ENCODE measurements at regions not wholly inside any gene's neighbourhood (a gene's known extent, or its start where the extent isn't known, plus 50 kb on each side); places are given as distances from the start of the nearest gene placed in this dataset.

- Histone ChIP-seq H3K27me3 (ENCODE audit: control insufficient read depth in 1 of 2, insufficient read depth in 2 of 2, low read length in 1 of 2) (no peaks in the 10 kb centered on the region), H3K9me3 (ENCODE audit: control insufficient read depth, low read length) (peaks cover 4% of the 10 kb centered on the region), H3K4me3 (ENCODE audit: low read length in 2 of 2) (no peak overlapping the region), H3K27ac (ENCODE audit: low read depth in 1 of 2, low read length in 2 of 2) (no peak overlapping the region), H3K4me1 (ENCODE audit: control insufficient read depth in 1 of 2, insufficient read depth in 2 of 2, low read length in 2 of 2) (no peaks in the 10 kb centered on the region), H3K36me3 (ENCODE audit: control insufficient read depth in 1 of 2, insufficient read depth in 2 of 2, low read length in 1 of 2) (no peaks in the 10 kb centered on the region)
- WGBS, 2 donors, result 52 to 59% methylated on average over 3 of the region's 3 CpGs
- intact Hi-C loops (cut with DNase I), result no loop called here
- no peak for DNase-seq
- ATAC-seq (ENCODE audit: low FRiP score), result no peak
These were observed 286.3 kb upstream of the TMEFF2 start for GRCh38 chr2:192480984-192481383.

- WGBS, 2 donors, result 0 to 1% methylated on average over 1 of the region's 1 CpG
- peaks cover 2% of the 10 kb centered on the region for H3K9me3 ChIP-seq (ENCODE audit: control insufficient read depth, low read length)
- no peaks in the 10 kb centered on the region for H3K27me3 ChIP-seq (ENCODE audit: control insufficient read depth in 1 of 2, insufficient read depth in 2 of 2, low read length in 1 of 2)
- no peak overlapping the region for H3K4me3 ChIP-seq (ENCODE audit: low read length in 2 of 2)
- DNase-seq, result no peak
- no peaks in the 10 kb centered on the region for H3K36me3 ChIP-seq (ENCODE audit: control insufficient read depth in 1 of 2, insufficient read depth in 2 of 2, low read length in 1 of 2)
- H3K27ac ChIP-seq (ENCODE audit: low read depth in 1 of 2, low read length in 2 of 2), result no peak overlapping the region
- no peaks in the 10 kb centered on the region for H3K4me1 ChIP-seq (ENCODE audit: control insufficient read depth in 1 of 2, insufficient read depth in 2 of 2, low read length in 2 of 2)
- no peak for ATAC-seq (ENCODE audit: low FRiP score)
- intact Hi-C loops (cut with DNase I), result no loop called here
These were observed 278.6 kb upstream of the TMEFF2 start for GRCh38 chr2:192473331-192473730.

- H3K27me3 ChIP-seq (ENCODE audit: control insufficient read depth in 1 of 2, insufficient read depth in 2 of 2, low read length in 1 of 2), result no peaks in the 10 kb centered on the region
- no peak for ATAC-seq (ENCODE audit: low FRiP score)
- H3K9me3 ChIP-seq (ENCODE audit: control insufficient read depth, low read length), result peaks cover 2% of the 10 kb centered on the region
- H3K4me1 ChIP-seq (ENCODE audit: control insufficient read depth in 1 of 2, insufficient read depth in 2 of 2, low read length in 2 of 2), result no peaks in the 10 kb centered on the region
- no peak for DNase-seq
- intact Hi-C loops (cut with DNase I), result no loop called here
- no peak overlapping the region for H3K4me3 ChIP-seq (ENCODE audit: low read length in 2 of 2)
- no peaks in the 10 kb centered on the region for H3K36me3 ChIP-seq (ENCODE audit: control insufficient read depth in 1 of 2, insufficient read depth in 2 of 2, low read length in 1 of 2)
- H3K27ac ChIP-seq (ENCODE audit: low read depth in 1 of 2, low read length in 2 of 2), result no peak overlapping the region
These were observed 277.2 kb upstream of the TMEFF2 start for GRCh38 chr2:192471982-192472381.

- intact Hi-C loops (cut with DNase I), result no loop called here
- Histone ChIP-seq H3K4me3 (ENCODE audit: low read length in 2 of 2) (no peak overlapping the region), H3K27ac (ENCODE audit: low read depth in 1 of 2, low read length in 2 of 2) (no peak overlapping the region)
These were observed 274.9 kb upstream of the TMEFF2 start for GRCh38 chr2:192469612-192470011.

GRCh38 chr2:192467953-192468660, 273.4 kb upstream of the TMEFF2 start:
- Histone ChIP-seq H3K4me3 (ENCODE audit: low read length in 2 of 2) (no peak overlapping the region), H3K9me3 (ENCODE audit: control insufficient read depth, low read length) (no peaks in the 10 kb centered on the region), H3K27ac (ENCODE audit: low read depth in 1 of 2, low read length in 2 of 2) (no peak overlapping the region), H3K27me3 (ENCODE audit: control insufficient read depth in 1 of 2, insufficient read depth in 2 of 2, low read length in 1 of 2) (no peaks in the 10 kb centered on the region), H3K4me1 (ENCODE audit: control insufficient read depth in 1 of 2, insufficient read depth in 2 of 2, low read length in 2 of 2) (no peaks in the 10 kb centered on the region), H3K36me3 (ENCODE audit: control insufficient read depth in 1 of 2, insufficient read depth in 2 of 2, low read length in 1 of 2) (no peaks in the 10 kb centered on the region)
- DNase-seq (no peak), ATAC-seq (ENCODE audit: low FRiP score) (no peak)
- 72 to 76% methylated on average over 4 of the region's 4 CpGs for WGBS, 2 donors
- intact Hi-C loops (cut with DNase I), result no loop called here

More at GRCh38 chr2:192469612-192470011, 274.9 kb upstream of the TMEFF2 start:
- ATAC-seq (ENCODE audit: low FRiP score), result no peak
- Histone ChIP-seq H3K4me1 (ENCODE audit: control insufficient read depth in 1 of 2, insufficient read depth in 2 of 2, low read length in 2 of 2) (no peaks in the 10 kb centered on the region), H3K27me3 (ENCODE audit: control insufficient read depth in 1 of 2, insufficient read depth in 2 of 2, low read length in 1 of 2) (no peaks in the 10 kb centered on the region), H3K9me3 (ENCODE audit: control insufficient read depth, low read length) (no peaks in the 10 kb centered on the region), H3K36me3 (ENCODE audit: control insufficient read depth in 1 of 2, insufficient read depth in 2 of 2, low read length in 1 of 2) (no peaks in the 10 kb centered on the region)
- 42 to 49% methylated on average over 1 of the region's 1 CpG for WGBS, 2 donors
- no peak for DNase-seq

DNA sequence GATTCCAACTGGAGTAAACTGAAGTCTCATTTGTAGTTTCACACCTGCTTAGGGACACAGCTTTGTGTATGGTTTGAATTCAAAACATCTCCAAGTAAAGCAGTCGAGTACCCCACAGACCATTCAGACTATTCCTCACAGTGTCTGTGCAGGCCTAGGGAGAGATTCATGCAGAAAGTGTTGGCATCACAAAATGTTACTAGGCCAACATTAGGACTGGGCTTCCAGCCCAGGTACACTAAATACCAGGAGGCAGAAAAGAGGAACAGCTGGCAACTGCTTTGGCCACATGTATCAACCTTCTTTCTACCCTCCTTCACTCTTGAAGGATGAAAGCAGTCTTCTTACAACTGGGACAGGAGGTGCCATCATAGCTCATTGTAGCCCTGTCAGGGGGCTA, 270.4 kb upstream of the TMEFF2 start:
- Histone ChIP-seq H3K4me3 (ENCODE audit: low read length in 2 of 2) (no peak overlapping the region), H3K27me3 (ENCODE audit: control insufficient read depth in 1 of 2, insufficient read depth in 2 of 2, low read length in 1 of 2) (no peaks in the 10 kb centered on the region), H3K4me1 (ENCODE audit: control insufficient read depth in 1 of 2, insufficient read depth in 2 of 2, low read length in 2 of 2) (no peaks in the 10 kb centered on the region), H3K9me3 (ENCODE audit: control insufficient read depth, low read length) (no peaks in the 10 kb centered on the region), H3K36me3 (ENCODE audit: control insufficient read depth in 1 of 2, insufficient read depth in 2 of 2, low read length in 1 of 2) (no peaks in the 10 kb centered on the region), H3K27ac (ENCODE audit: low read depth in 1 of 2, low read length in 2 of 2) (no peak overlapping the region)
- no peak for ATAC-seq (ENCODE audit: low FRiP score)
- intact Hi-C loops (cut with DNase I), result no loop called here
- 57 to 73% methylated on average over 1 of the region's 1 CpG for WGBS, 2 donors
- DNase-seq, result no peak

DNA sequence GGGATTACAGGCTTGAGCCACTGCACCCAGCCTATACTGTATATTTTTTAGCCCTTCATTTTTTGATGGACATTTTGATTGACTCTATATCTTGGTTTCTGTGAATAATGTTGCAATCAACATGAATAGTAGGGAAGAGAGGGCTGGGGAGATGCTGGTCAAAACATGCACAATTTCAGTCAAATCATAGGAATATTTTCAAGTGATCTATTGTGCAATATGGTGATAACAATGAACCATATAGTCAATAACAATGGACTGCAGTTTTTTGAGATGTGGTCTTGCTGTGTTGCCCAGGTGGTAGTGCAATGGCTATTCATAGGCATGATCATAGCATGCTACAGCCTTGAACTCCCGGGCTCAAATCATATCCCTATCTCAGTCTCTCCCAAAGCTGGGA, 264.7 kb upstream of the TMEFF2 start:
- Histone ChIP-seq H3K4me3 (ENCODE audit: low read length in 2 of 2) (no peak overlapping the region), H3K4me1 (ENCODE audit: control insufficient read depth in 1 of 2, insufficient read depth in 2 of 2, low read length in 2 of 2) (no peaks in the 10 kb centered on the region), H3K9me3 (ENCODE audit: control insufficient read depth, low read length) (no peaks in the 10 kb centered on the region), H3K27me3 (ENCODE audit: control insufficient read depth in 1 of 2, insufficient read depth in 2 of 2, low read length in 1 of 2) (no peaks in the 10 kb centered on the region), H3K36me3 (ENCODE audit: control insufficient read depth in 1 of 2, insufficient read depth in 2 of 2, low read length in 1 of 2) (no peaks in the 10 kb centered on the region), H3K27ac (ENCODE audit: low read depth in 1 of 2, low read length in 2 of 2) (no peak overlapping the region)
- DNase-seq (no peak), ATAC-seq (ENCODE audit: low FRiP score) (no peak)
- intact Hi-C loops (cut with DNase I), result no loop called here
- WGBS, 2 donors, result 89 to 92% methylated on average over 1 of the region's 1 CpG

- ATAC-seq (ENCODE audit: low FRiP score) (no peak), DNase-seq (no peak)
- H3K27me3 ChIP-seq (ENCODE audit: control insufficient read depth in 1 of 2, insufficient read depth in 2 of 2, low read length in 1 of 2), result no peaks in the 10 kb centered on the region
- no peak overlapping the region for H3K4me3 ChIP-seq (ENCODE audit: low read length in 2 of 2)
- intact Hi-C loops (cut with DNase I), result no loop called here
- no peaks in the 10 kb centered on the region for H3K36me3 ChIP-seq (ENCODE audit: control insufficient read depth in 1 of 2, insufficient read depth in 2 of 2, low read length in 1 of 2)
- no peaks in the 10 kb centered on the region for H3K9me3 ChIP-seq (ENCODE audit: control insufficient read depth, low read length)
- WGBS, 2 donors, result 71 to 74% methylated on average over 1 of the region's 1 CpG
- no peaks in the 10 kb centered on the region for H3K4me1 ChIP-seq (ENCODE audit: control insufficient read depth in 1 of 2, insufficient read depth in 2 of 2, low read length in 2 of 2)
- no peak overlapping the region for H3K27ac ChIP-seq (ENCODE audit: low read depth in 1 of 2, low read length in 2 of 2)
These were observed 254.1 kb upstream of the TMEFF2 start for GRCh38 chr2:192448881-192449280.

- Histone ChIP-seq H3K4me1 (ENCODE audit: control insufficient read depth in 1 of 2, insufficient read depth in 2 of 2, low read length in 2 of 2) (no peaks in the 10 kb centered on the region), H3K36me3 (ENCODE audit: control insufficient read depth in 1 of 2, insufficient read depth in 2 of 2, low read length in 1 of 2) (no peaks in the 10 kb centered on the region), H3K9me3 (ENCODE audit: control insufficient read depth, low read length) (no peaks in the 10 kb centered on the region), H3K4me3 (ENCODE audit: low read length in 2 of 2) (no peak overlapping the region), H3K27ac (ENCODE audit: low read depth in 1 of 2, low read length in 2 of 2) (no peak overlapping the region), H3K27me3 (ENCODE audit: control insufficient read depth in 1 of 2, insufficient read depth in 2 of 2, low read length in 1 of 2) (no peaks in the 10 kb centered on the region)
- intact Hi-C loops (cut with DNase I), result no loop called here
- WGBS, 2 donors, result 68 to 79% methylated on average over 7 of the region's 7 CpGs
- ATAC-seq (ENCODE audit: low FRiP score) (no peak), DNase-seq (no peak)
These were observed 249.6 kb upstream of the TMEFF2 start for GRCh38 chr2:192444286-192444838.

All from aorta (tissue), 5 donors.